Left renal cortex interstitium (tissue), 4 donors: ENCODE measurements at regions not wholly inside any gene's neighbourhood (a gene's known extent, or its start where the extent isn't known, plus 50 kb on each side); places are given as distances from the start of the nearest gene placed in this dataset.
"Not testable (repeated sequence)": the region's sequence is repeated elsewhere in the genome, so short reads cannot be mapped to it uniquely, and the experiment has no call there.

Experiments used
- DNase-seq, 4 donors: peaks; one replicate each; pipeline ENCODE4 v3.0.0-alpha.2; 2013; ENCODE audit warnings: low read depth in 4 of 4, low spot score in 2 of 4, missing footprints in 1 of 4

- DNase-seq, result no peak
Measured at GRCh38 chr12:71385155-71385554, 54.4 kb upstream of the LGR5 start.

GRCh38 chr12:71376711-71377355 is 62.8 kb upstream of the LGR5 start:
- DNase-seq, result not testable (repeated sequence)

- DNase-seq, result no peak
Measured at GRCh38 chr12:71371122-71371521, 68.5 kb upstream of the LGR5 start.

- no peak for DNase-seq
Measured at GRCh38 chr12:71360013-71360412, 79.6 kb upstream of the LGR5 start.

GRCh38 chr12:71356569-71356968 is 83.0 kb upstream of the LGR5 start:
- DNase-seq, result no peak

- DNase-seq, result no peak
Measured at GRCh38 chr12:71354871-71355270, 84.7 kb upstream of the LGR5 start.

- DNase-seq, result no peak
Measured at GRCh38 chr12:71353607-71354006, 86.0 kb upstream of the LGR5 start.

GRCh38 chr12:71349950-71350349 is 89.6 kb upstream of the LGR5 start:
- no peak for DNase-seq

GRCh38 chr12:71338933-71339332 is 100.7 kb upstream of the LGR5 start:
- DNase-seq, result no peak

GRCh38 chr12:71335963-71336257 is 103.7 kb upstream of the LGR5 start:
- DNase-seq, result no peak

GRCh38 chr12:71335151-71335962 is 104.2 kb upstream of the LGR5 start:
- DNase-seq, result no peak

- DNase-seq, result no peak
Measured at GRCh38 chr12:71333418-71333817, 106.2 kb upstream of the LGR5 start.

GRCh38 chr12:71329956-71330355 is 109.6 kb upstream of the LGR5 start:
- DNase-seq, result no peak

- DNase-seq, result no peak
Measured at GRCh38 chr12:71321531-71321930, 118.1 kb upstream of the LGR5 start.

GRCh38 chr12:71321130-71321529 is 118.5 kb upstream of the LGR5 start:
- no peak for DNase-seq

GRCh38 chr12:71315328-71315985 is 124.1 kb upstream of the LGR5 start:
- no peak for DNase-seq

GRCh38 chr12:71312768-71313403 is 126.7 kb upstream of the LGR5 start:
- DNase-seq, result no peak

GRCh38 chr12:71311611-71312010 is 128.0 kb upstream of the LGR5 start:
- not testable (repeated sequence) for DNase-seq

GRCh38 chr12:71306808-71307207 is 132.8 kb upstream of the LGR5 start:
- no peak for DNase-seq

- no peak for DNase-seq
Measured at GRCh38 chr12:71304306-71304705, 135.3 kb upstream of the LGR5 start.

- DNase-seq, result no peak
Measured at GRCh38 chr12:71303199-71303598, 136.4 kb upstream of the LGR5 start.
